Stimulated activated CD4-positive, alpha-beta T cell treated with anti-CD3 and anti-CD28 coated beads, TNF-alpha, amount 100 ng/mL, for 24 hours (primary cell): ENCODE measurements at regions not wholly inside any gene's neighbourhood (a gene's known extent, or its start where the extent isn't known, plus 50 kb on each side); places are given as distances from the start of the nearest gene placed in this dataset.
"Not testable (repeated sequence)": the region's sequence is repeated elsewhere in the genome, so short reads cannot be mapped to it uniquely, and the experiment has no call there.

Source experiments
- DNase-seq, 3 experiments: peaks; one replicate each; pipeline ENCODE4 v3.0.0-alpha.2; 2020; ENCODE audit warnings: low read depth in 3 of 3

- no peak for DNase-seq
Measured at GRCh38 chr6:134609716-134610261, 291.9 kb upstream of the SGK1 start.

GRCh38 chr6:134607411-134607810 lies 289.5 kb upstream of the SGK1 start:
- no peak for DNase-seq

DNA sequence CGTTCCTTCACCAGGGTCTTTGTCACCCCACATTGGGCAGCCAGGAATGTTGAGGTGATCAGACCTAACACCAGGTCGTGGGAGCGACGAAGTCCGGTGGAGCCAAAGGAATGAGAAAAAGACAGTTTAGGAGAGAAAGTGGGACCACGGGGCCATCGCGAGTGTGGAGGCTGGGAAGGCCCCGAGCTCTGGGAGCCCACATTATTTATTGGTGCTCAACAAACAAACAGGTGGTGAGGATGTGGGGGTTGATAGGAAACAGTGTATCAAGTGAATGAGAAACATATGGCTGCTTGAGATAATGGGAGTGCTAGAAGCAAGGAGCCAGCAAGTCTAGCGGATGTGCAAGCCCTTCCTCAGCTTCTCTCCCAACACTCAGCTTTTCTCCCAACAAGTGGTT lies 287.1 kb upstream of the SGK1 start:
- DNase-seq: no peak

- DNase-seq: no peak
Measured at GRCh38 chr6:134604014-134604676, 286.2 kb upstream of the SGK1 start.

DNA sequence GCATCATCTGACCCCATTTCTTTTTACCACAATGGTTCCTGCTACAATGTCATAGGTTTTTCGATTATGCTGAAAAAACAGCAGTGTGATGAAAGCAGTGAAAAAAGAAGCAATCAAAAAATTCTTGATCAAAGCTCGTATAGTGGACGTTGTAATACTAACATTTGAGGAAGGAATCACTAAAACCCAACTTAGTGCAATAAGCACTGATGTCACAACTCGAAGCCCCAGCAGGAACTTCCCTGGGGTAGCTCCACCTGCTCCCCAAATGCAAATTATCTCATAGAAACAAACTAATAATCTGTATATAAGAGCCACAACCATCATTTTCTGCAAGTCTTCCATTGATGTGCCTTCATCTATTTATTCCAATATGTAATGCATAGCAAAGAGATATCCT lies 285.6 kb upstream of the SGK1 start:
- DNase-seq: no peak

DNA sequence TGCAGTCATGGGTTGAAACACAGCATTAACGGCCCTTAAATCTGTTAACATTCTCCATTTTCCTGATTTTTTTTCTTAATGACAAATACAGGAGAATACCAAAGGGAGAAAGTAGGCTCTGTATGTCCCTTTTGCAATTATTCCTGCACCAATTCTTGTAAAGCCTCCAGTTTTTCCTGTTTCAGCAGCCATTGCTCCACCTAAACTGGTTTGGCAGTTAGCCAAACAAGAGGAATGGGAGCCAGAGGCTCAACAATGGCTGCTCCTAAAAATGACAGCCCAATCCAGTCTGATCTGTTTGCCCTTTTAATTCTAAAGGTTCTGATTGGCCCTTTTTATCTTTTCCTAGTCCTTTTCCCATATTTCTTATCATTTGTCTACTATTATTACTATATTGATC lies 284.2 kb upstream of the SGK1 start:
- DNase-seq: no peak

GRCh38 chr6:134600671-134601070 lies 282.8 kb upstream of the SGK1 start:
- no peak for DNase-seq

DNA sequence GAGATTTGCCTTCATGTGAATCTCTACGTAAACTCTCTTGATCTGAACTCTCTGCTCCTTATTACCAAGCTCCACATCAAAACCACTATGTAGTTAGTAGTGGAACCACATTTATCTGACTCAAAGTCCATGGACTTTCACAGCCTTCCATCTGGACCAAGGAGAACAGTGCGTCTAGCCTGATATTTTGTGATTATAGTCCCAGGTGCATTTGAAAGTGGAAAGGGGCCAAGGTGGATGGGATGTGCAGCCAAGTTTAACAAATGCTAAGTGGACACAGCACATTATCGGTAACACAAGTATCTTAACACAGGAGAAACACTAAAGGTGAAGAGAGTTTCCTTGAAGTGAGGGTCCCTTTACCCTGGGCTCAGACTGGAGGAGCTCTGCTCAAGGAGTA lies 281.2 kb upstream of the SGK1 start:
- DNase-seq: no peak

- no peak for DNase-seq
Measured at GRCh38 chr6:134596191-134596590, 278.3 kb upstream of the SGK1 start.

- DNase-seq: no peak
Measured at GRCh38 chr6:134594881-134595280, 277.0 kb upstream of the SGK1 start.

DNA sequence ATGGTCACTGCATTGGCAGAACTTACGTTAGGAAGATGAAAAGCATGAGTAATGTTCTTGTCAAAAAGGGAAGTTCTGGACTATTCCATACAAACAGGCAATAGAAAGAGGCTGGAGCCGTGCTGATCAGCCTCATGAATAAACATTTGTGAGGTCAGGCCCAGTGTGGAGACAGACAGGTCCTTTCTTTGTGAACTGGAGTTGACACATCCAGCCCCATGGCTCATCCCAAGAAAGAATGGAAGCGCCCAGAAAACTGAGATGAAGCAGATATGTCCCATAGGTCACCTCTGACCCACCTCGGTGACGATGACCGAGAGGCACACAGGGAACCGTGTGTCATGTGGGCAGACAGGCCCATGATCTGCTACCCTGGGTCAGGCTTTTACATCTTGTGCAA lies 276.0 kb upstream of the SGK1 start:
- DNase-seq: no peak

DNA sequence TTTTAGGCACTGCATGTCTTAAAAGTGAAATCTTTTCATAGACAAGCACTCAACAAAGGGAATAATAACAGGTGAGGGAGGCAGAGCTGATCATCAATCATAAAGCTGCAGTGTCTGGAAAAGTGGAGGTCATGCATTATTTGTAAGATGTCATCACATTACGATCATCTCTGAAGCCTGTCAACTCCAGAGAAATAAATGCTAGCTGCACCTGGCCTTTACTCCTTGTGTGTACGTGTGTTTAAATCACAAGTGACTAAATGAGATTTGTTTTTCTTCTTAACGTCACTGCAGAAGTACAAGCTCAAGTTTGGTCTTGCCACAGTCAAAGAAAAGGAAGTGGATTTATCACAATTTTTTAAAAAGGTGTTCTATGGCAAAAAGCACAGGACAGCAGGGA lies 275.5 kb upstream of the SGK1 start:
- no peak for DNase-seq

DNA sequence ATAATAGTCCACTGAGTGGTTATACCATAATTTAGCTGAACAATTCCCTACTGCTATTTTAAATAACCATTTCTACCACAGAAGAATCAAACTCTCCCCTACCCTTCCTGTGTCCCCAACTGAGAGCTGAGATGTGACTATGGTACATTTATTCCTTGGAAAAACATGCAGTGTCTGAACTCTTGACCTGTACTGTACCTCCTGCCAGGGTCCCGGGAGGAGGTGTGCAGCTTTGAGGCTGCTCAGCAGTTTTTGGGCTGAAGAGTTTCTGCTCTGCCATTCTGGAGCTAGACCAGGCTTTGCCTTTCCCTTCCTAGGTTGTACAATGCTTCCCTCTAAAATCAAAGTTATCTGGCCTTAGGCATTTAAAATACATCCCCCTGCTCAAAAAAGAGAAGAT lies 275.1 kb upstream of the SGK1 start:
- no peak for DNase-seq

DNA sequence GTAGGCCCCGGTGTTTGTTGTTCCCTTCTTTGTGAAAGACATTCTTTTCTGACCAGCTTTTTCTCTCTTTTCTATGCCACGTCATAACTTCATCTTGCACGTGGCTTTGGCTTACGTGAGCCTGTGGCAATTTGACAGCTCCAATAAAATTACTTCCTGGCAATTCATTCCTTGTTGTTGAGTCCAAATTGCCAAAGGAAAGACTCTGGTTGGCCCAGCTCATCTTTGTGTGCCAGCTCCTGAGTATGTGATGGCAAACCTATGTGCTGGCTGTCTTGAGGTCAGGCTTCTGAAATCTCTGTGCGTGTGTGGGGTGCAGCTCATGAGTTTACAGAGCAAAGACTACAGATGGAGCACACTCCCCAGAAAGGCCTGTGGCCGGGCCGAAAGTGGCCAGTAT lies 272.5 kb upstream of the SGK1 start:
- DNase-seq: no peak

GRCh38 chr6:134590004-134590403 lies 272.1 kb upstream of the SGK1 start:
- no peak for DNase-seq

- DNase-seq: no peak
Measured at GRCh38 chr6:134589512-134589911, 271.6 kb upstream of the SGK1 start.

DNA sequence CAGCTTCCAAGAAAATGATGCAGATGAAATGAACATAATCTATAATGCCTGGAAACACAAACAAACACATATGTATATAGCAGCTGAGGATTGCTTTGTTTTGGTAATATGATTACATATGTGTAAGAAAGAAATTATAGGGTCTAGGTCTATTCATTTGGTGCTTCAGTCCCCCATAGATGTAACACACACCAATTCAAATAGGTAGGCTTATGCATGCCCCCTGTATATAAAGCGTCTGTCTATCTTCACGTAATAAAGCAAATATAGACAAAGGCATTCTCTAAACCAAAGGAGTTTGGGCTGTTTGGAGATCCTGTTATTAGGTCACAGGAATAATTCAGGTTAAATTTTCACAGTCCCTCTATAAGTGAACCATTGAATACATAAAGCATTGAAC lies 270.4 kb upstream of the SGK1 start:
- no peak for DNase-seq

- DNase-seq: no peak
Measured at GRCh38 chr6:134585517-134585873, 267.6 kb upstream of the SGK1 start.

DNA sequence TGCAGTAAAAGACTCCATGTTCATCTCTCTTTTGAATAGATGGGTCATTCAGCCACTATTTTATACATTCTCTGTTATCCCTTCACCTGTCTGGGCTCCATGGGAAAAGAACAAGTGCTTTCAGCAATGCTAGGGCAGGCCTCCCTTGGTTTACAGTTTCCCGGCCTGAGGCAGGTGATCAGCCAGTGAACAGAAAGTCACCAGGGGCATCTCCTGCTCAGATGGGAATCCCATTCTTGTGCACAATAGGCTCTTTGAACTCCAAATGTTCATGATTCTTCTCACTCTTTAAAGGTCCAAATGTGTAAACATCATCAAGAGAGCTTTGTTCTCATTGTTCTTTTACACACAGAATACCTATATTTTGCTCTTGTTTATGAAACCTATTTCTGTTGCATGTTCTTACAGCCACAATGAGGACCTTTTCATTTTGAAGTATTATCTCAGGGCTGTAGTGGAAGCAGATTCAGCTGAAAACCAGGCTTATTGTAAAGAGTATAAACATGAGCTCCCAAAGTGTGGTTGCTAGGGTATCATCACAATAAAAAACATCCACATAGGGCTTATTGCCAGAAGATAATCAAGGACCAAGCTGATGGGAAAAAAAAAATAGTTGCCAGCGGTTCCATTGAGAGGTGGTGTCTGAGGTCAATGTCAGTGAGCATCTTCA lies 267.1 kb upstream of the SGK1 start:
- no peak for DNase-seq

GRCh38 chr6:134577998-134578397 lies 260.1 kb upstream of the SGK1 start:
- DNase-seq: no peak

- DNase-seq: no peak
Measured at GRCh38 chr6:134575221-134575620, 257.3 kb upstream of the SGK1 start.

DNA sequence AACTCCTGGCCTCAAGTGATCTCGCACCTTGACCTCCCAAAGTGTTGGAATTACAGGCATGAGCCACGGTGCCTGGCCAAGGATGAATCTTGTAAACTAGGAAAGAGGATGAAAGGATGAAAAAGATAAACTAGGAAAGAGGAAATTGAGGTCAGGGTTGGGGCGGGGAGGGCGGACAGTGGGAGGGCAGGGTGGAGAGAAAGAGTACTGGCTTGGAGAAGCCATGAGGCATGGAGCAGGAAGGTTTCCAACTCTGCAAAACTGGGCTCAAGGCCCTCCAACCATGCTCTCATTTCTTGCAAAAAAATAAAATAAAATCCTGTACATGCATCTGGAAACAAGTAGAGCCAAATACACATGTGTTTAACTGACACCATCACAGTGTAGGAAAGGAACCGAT lies 256.6 kb upstream of the SGK1 start:
- DNase-seq: no peak

DNA sequence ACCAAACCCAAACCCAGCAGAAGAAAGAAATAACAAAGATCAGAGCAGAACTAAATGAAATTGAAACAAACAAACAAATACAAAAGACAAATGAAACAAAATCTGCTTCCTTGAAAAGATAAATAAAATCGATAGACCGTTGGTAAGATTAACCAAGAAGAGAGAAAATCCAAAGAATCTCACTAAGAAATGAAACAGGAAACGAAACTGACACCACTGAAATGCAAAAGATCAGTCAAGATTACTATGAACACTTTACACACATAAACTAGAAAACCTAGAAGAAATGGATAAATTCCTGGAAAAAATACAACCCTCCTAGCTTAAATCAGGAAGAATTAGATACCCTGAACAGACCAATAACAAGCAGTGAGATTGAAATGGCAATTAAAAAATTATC lies 252.1 kb upstream of the SGK1 start:
- not testable (repeated sequence) for DNase-seq

GRCh38 chr6:134564705-134565104 lies 246.8 kb upstream of the SGK1 start:
- no peak for DNase-seq
